SK-N-SH (cell line): ENCODE measurements at regions not wholly inside any gene's neighbourhood (a gene's known extent, or its start where the extent isn't known, plus 50 kb on each side); places are given as distances from the start of the nearest gene placed in this dataset.
A peak's percentile ranks its signal among the peaks of the same experiment; 100 is the strongest.

Source experiments
- CTCF ChIA-PET: fragments of 300-600, 350-600 bp; formaldehyde crosslinking; extraction: SDS; loops from one replicate; lab custom pipeline; 2021; lab: Yijun Ruan, JAX
- POLR2A ChIA-PET: fragments of 350-600 bp; sonication (Branson Sonifier 250); formaldehyde crosslinking; extraction: SDS; loops from one replicate; lab custom pipeline; 2020; ENCODE audit warnings: antibody characterized with exemption, inconsistent platforms; lab: Yijun Ruan, JAX
- DNase-seq: peaks from one replicate; pipeline ENCODE4 v3.0.0; 2012
- H2AFZ ChIP-seq: fragments of 200-600 bp; sonication (generic); 2 replicates; pipeline ENCODE4 v1.8.1; 2016; ENCODE audit warnings: antibody characterized with exemption, mild to moderate bottlenecking, low read depth
- H3F3A ChIP-seq: fragments of 200-600 bp; sonication (generic); replicated peaks from 2 replicates; pipeline ENCODE3; 2016; ENCODE audit warnings: antibody characterized with exemption, mild to moderate bottlenecking; ENCODE audit not compliant: insufficient read depth
- H3K27ac ChIP-seq, 2 experiments: fragments of 200-500 bp in 1 of 2; fragments of 200-600 bp in 1 of 2; sonication (Bioruptor generic) in 1 of 2; sonication (generic), shearing (Covaris generic) in 1 of 2; 2 replicates each; pipeline versions ENCODE4 v1.5.1 to v1.6.1; 2014 to 2016; ENCODE audit warnings: low read depth in 2 of 2, inconsistent platforms in 1 of 2, low read length in 1 of 2, mild to moderate bottlenecking in 1 of 2, mixed read lengths in 1 of 2
- H3K27me3 ChIP-seq: fragments of 200-600 bp; sonication (generic), shearing (Covaris generic); 2 replicates; pipeline ENCODE4 v1.6.1; 2016; ENCODE audit warnings: mixed run types; ENCODE audit not compliant: insufficient read depth
- H3K36me3 ChIP-seq, 2 experiments: fragments of 200-500 bp in 1 of 2; fragments of 200-600 bp in 1 of 2; sonication (Bioruptor generic) in 1 of 2; sonication (generic) in 1 of 2; replicated peaks in 1 of 2; 2 replicates each; pipeline versions ENCODE3 to v1.5.1; 2014 to 2016; ENCODE audit warnings: low read length in 1 of 2, mild to moderate bottlenecking in 1 of 2; ENCODE audit not compliant: insufficient read depth in 2 of 2, control insufficient read depth in 1 of 2
- H3K4me1 ChIP-seq, 2 experiments: fragments of 200-500 bp in 1 of 2; fragments of 200-600 bp in 1 of 2; sonication (Bioruptor generic) in 1 of 2; sonication (generic), shearing (Covaris generic) in 1 of 2; 2 replicates each; pipeline versions ENCODE4 v1.5.1 to v1.6.1; 2014 to 2016; ENCODE audit warnings: low read depth in 1 of 2, low read length in 1 of 2, mixed run types in 1 of 2; ENCODE audit not compliant: insufficient read depth in 2 of 2, control insufficient read depth in 1 of 2
- H3K4me2 ChIP-seq: fragments of 200-600 bp; sonication (generic), shearing (Covaris generic); 2 replicates; pipeline ENCODE4 v1.6.1; 2017; ENCODE audit warnings: mixed run types
- H3K4me3 ChIP-seq, 2 experiments: fragments of 200-500 bp in 1 of 2; fragments of 200-600 bp in 1 of 2; sonication (Bioruptor generic) in 1 of 2; sonication (generic), shearing (Covaris generic) in 1 of 2; 2 replicates each; pipeline versions ENCODE4 v1.5.1 to v1.8.1; 2014 to 2016; ENCODE audit warnings: low read depth in 2 of 2, inconsistent platforms in 1 of 2, low read length in 1 of 2, mild to moderate bottlenecking in 1 of 2, mixed read lengths in 1 of 2, moderate library complexity in 1 of 2
- H3K79me2 ChIP-seq: fragments of 200-600 bp; sonication (generic); 2 replicates; pipeline ENCODE4 v1.8.1; 2017; ENCODE audit warnings: mild to moderate bottlenecking; ENCODE audit not compliant: insufficient read depth
- H3K9ac ChIP-seq: fragments of 200-600 bp; sonication (generic); 2 replicates; pipeline ENCODE4 v1.6.1; 2017; ENCODE audit warnings: mixed run types
- H3K9me2 ChIP-seq: fragments of 200-600 bp; sonication (generic); 2 replicates; pipeline ENCODE4 v1.6.1; 2017; ENCODE audit warnings: mixed run types
- H3K9me3 ChIP-seq: fragments of 200-600 bp; sonication (generic); 2 replicates; pipeline ENCODE4 v1.6.1; 2017; ENCODE audit warnings: mixed run types, mild to moderate bottlenecking, moderate library complexity
- H4K20me1 ChIP-seq: fragments of 200-600 bp; sonication (generic); 2 replicates; pipeline ENCODE4 v1.6.1; 2017; ENCODE audit warnings: mild to moderate bottlenecking, mixed run types; ENCODE audit not compliant: insufficient read depth
- CTCF ChIP-seq: fragments of 200-600 bp; sonication (generic); IDR thresholded peaks from 2 replicates; pipeline ENCODE4 v1.6.1; 2017; ENCODE audit warnings: antibody characterized with exemption, mild to moderate bottlenecking, moderate library complexity
- ELF1 ChIP-seq: IDR thresholded peaks from 2 replicates; pipeline ENCODE4 v1.4.0; 2012
- EZH2phosphoT487 ChIP-seq: fragments of 200-600 bp; sonication (generic); IDR thresholded peaks from 2 replicates; pipeline ENCODE4 v1.6.1; 2017; ENCODE audit warnings: low read depth, mixed run types, mild to moderate bottlenecking, antibody characterized with exemption, moderate library complexity, borderline replicate concordance
- FOSL2 ChIP-seq: IDR thresholded peaks from 2 replicates; pipeline ENCODE4 v1.4.0; 2012; ENCODE audit warnings: low read depth, mild to moderate bottlenecking, moderate library complexity, borderline replicate concordance
- FOXJ3 ChIP-seq: sonication (generic); formaldehyde crosslinking; IDR thresholded peaks from 2 replicates; pipeline ENCODE4 v1.5.1; 2020; ENCODE audit warnings: mild to moderate bottlenecking, missing genetic modification reagents
- IRF3 ChIP-seq: fragments of 150-350 bp; IDR thresholded peaks from 2 replicates; pipeline ENCODE4 v1.6.1; 2016; ENCODE audit warnings: mild to moderate bottlenecking, low read depth, low read length
- JUND ChIP-seq: IDR thresholded peaks from 2 replicates; pipeline ENCODE4 v1.4.0; 2012
- MAX ChIP-seq: IDR thresholded peaks from 2 replicates; pipeline ENCODE4 v1.4.0; 2012; ENCODE audit warnings: low read depth
- MXI1 ChIP-seq: IDR thresholded peaks from 2 replicates; pipeline ENCODE4 v1.6.1; 2012; ENCODE audit warnings: mild to moderate bottlenecking, low read depth, low read length, improper control_type of control experiment
- PBX3 ChIP-seq: IDR thresholded peaks from 2 replicates; pipeline ENCODE4; 2012
- POLR2AphosphoS5 ChIP-seq: IDR thresholded peaks from 2 replicates; pipeline ENCODE4 v1.6.1; 2012; ENCODE audit warnings: low read depth, low read length
- RAD21 ChIP-seq: IDR thresholded peaks from 2 replicates; pipeline ENCODE4 v1.6.1; 2012; ENCODE audit warnings: mild to moderate bottlenecking, low read length
- REST ChIP-seq: IDR thresholded peaks from 2 replicates; pipeline ENCODE4 v1.6.1; 2012; ENCODE audit warnings: mild to moderate bottlenecking, low read depth, low read length, moderate library complexity
- RFX5 ChIP-seq: IDR thresholded peaks from 2 replicates; pipeline ENCODE4 v1.6.1; 2012; ENCODE audit warnings: mild to moderate bottlenecking, improper control_type of control experiment, low read length
- SIN3A ChIP-seq: IDR thresholded peaks from 2 replicates; pipeline ENCODE4 v1.6.1; 2012; ENCODE audit warnings: low read depth, mild to moderate bottlenecking, low read length, moderate library complexity, borderline replicate concordance
- SMC3 ChIP-seq: IDR thresholded peaks from 2 replicates; pipeline ENCODE4 v1.6.1; 2012; ENCODE audit warnings: low read depth, low read length, improper control_type of control experiment
- TCF12 ChIP-seq: IDR thresholded peaks from 2 replicates; pipeline ENCODE4 v1.4.0; 2012
- USF2 ChIP-seq: fragments of 150-350 bp; IDR thresholded peaks from 2 replicates; pipeline ENCODE4 v1.6.1; 2017; ENCODE audit warnings: antibody characterized with exemption, low read length, low read depth, borderline replicate concordance
- WGBS: methylation state at CpG from one replicate; pipeline ENCODE4 v1.1.6; 2017; ENCODE audit warnings: low lambda C conversion rate; 5-methylcytosine and 5-hydroxymethylcytosine counted together

- 33% methylated on average over 4 of the region's 4 CpGs for WGBS
- Histone ChIP-seq H3K36me3 (no peaks in the 10 kb centered on the region), H3K9me3 (no peaks in the 10 kb centered on the region), H4K20me1 (no peaks in the 10 kb centered on the region), H3K27me3 (no peaks in the 10 kb centered on the region; the same call in 1 of the 2 replicates), H3K4me3 (no peak overlapping the region), H3K4me2 (no peak overlapping the region), H3K79me2 (no peaks in the 10 kb centered on the region), H2AFZ (no peak overlapping the region), H3K9ac (no peak overlapping the region), H3K9me2 (no peaks in the 10 kb centered on the region), H3F3A (no peaks in the 10 kb centered on the region), H3K4me1 (peaks cover 0 to 19% of the 10 kb centered on the region in 2 experiments; a peak in 2 of 4 replicates), H3K27ac (peak overlapping the region in 1 of 2 experiments; percentile 34; a peak in 1 of 4 replicates)
- peak; percentile 55 for TF ChIP-seq RAD21
- TF ChIP-seq EZH2phosphoT487 = no peak
- TF ChIP-seq CTCF = peak; percentile 31; the same call in 1 of the 2 replicates
- peak; percentile 9; the same call in 1 of the 2 replicates for TF ChIP-seq SMC3
- no peak for TF ChIP-seq ELF1
- POLR2A ChIA-PET = no interaction called here
- CTCF ChIA-PET = interaction anchor here (0.6 to 3.8 kb wide), 16 partner anchors 8 to 805 kb away, joined by 3 to 18 read pairs (median 3); no protein-coding TSS in a partner anchor
- DNase-seq = no peak
Observed at GRCh38 chr9:96078897-96079490, 203.5 kb downstream of the ERCC6L2 start.

GRCh38 chr9:96075757-96076156, 200.3 kb downstream of the ERCC6L2 start:
- POLR2A ChIA-PET = no interaction called here
- H3K9me3 ChIP-seq = no peaks in the 10 kb centered on the region
- no peaks in the 10 kb centered on the region for H3K9me2 ChIP-seq
- WGBS = 78% methylated on average over 5 of the region's 5 CpGs
- no peak overlapping the region for H2AFZ ChIP-seq
- H4K20me1 ChIP-seq = no peaks in the 10 kb centered on the region
- no peak overlapping the region for H3K9ac ChIP-seq
- CTCF ChIA-PET = interaction anchor here (1.0 to 2.0 kb wide), 3 partner anchors 7 to 142 kb away, joined by 3 to 9 read pairs (median 3); no protein-coding TSS in a partner anchor
- H3F3A ChIP-seq = no peaks in the 10 kb centered on the region
- H3K27ac ChIP-seq = no peak overlapping the region
- no peak for DNase-seq
- no peaks in the 10 kb centered on the region for H3K27me3 ChIP-seq
- TF ChIP-seq MXI1 = no peak
- no peak for TF ChIP-seq SMC3
- TF ChIP-seq FOXJ3 = no peak
- TF ChIP-seq POLR2AphosphoS5 = no peak
- TF ChIP-seq JUND = no peak
- TF ChIP-seq PBX3 = no peak
- TF ChIP-seq EZH2phosphoT487 = no peak
- no peak for TF ChIP-seq TCF12
- TF ChIP-seq IRF3 = no peak
- no peak for TF ChIP-seq REST
- no peak for TF ChIP-seq RFX5
- no peak for TF ChIP-seq FOSL2
- TF ChIP-seq MAX = no peak
- no peak for TF ChIP-seq SIN3A
- TF ChIP-seq USF2 = no peak
- H3K79me2 ChIP-seq = no peaks in the 10 kb centered on the region
- H3K4me3 ChIP-seq = no peak overlapping the region
- no peak overlapping the region for H3K4me2 ChIP-seq
- H3K36me3 ChIP-seq = no peaks in the 10 kb centered on the region
- peaks cover 0 to 9% of the 10 kb centered on the region in 2 experiments; a peak in 1 of 4 replicates for H3K4me1 ChIP-seq
